Activated B cell treated with CpG ODN at 0.5 μM for 24 hours (primary cell): ENCODE measurements at regions not wholly inside any gene's neighbourhood (a gene's known extent, or its start where the extent isn't known, plus 50 kb on each side); places are given as distances from the start of the nearest gene placed in this dataset.

Experiments
- ATAC-seq: fragments of 200-7000 bp; cut with Tn5 transposase; one replicate; pipeline ENCODE4 v1.10.0; 2021; ENCODE audit warnings: low read depth, mild to moderate bottlenecking, moderate library complexity
- CTCF ChIA-PET: fragments of 350-600 bp; sonication (Branson Sonifier 250); formaldehyde crosslinking; loops from one replicate; lab custom pipeline; 2021; ENCODE audit warnings: antibody characterized with exemption; lab: Charles Lee
- POLR2A ChIA-PET: fragments of 350-600 bp; sonication (Branson Sonifier 250); formaldehyde crosslinking; loops from one replicate; lab custom pipeline; 2021; ENCODE audit warnings: antibody characterized with exemption; lab: Charles Lee
- DNase-seq: peaks from one replicate; pipeline ENCODE4 v3.0.0; 2022
- H3K27ac Mint-ChIP-seq: one replicate; pipeline ENCODE4 v1.8.0; 2020; ENCODE audit warnings: mixed read lengths
- H3K27me3 Mint-ChIP-seq: one replicate; pipeline ENCODE4 v1.8.0; 2021; ENCODE audit warnings: mixed read lengths
- H3K36me3 Mint-ChIP-seq: one replicate; pipeline ENCODE4 v1.8.0; 2021; ENCODE audit warnings: low read depth, mixed read lengths
- H3K4me1 Mint-ChIP-seq: one replicate; pipeline ENCODE4 v1.8.0; 2021; ENCODE audit warnings: mixed read lengths
- H3K4me3 Mint-ChIP-seq: one replicate; pipeline ENCODE4 v1.8.0; 2020; ENCODE audit warnings: mild to moderate bottlenecking, mixed read lengths
- H3K9me3 Mint-ChIP-seq: one replicate; pipeline ENCODE4 v1.8.0; 2020; ENCODE audit warnings: mixed read lengths
- intact Hi-C: fragments of 100-400 bp; cut with micrococcal nuclease; formaldehyde crosslinking; loops from one replicate; pipeline ENCODE4 v1.15.1; 2024
- TF ChIP-seq, protein P1 (sequence below): fragments of 200-600 bp; IDR thresholded peaks from one replicate; pipeline ENCODE4 v1.8.0; 2022; ENCODE audit warnings: antibody characterized with exemption, mild to moderate bottlenecking

DNA sequence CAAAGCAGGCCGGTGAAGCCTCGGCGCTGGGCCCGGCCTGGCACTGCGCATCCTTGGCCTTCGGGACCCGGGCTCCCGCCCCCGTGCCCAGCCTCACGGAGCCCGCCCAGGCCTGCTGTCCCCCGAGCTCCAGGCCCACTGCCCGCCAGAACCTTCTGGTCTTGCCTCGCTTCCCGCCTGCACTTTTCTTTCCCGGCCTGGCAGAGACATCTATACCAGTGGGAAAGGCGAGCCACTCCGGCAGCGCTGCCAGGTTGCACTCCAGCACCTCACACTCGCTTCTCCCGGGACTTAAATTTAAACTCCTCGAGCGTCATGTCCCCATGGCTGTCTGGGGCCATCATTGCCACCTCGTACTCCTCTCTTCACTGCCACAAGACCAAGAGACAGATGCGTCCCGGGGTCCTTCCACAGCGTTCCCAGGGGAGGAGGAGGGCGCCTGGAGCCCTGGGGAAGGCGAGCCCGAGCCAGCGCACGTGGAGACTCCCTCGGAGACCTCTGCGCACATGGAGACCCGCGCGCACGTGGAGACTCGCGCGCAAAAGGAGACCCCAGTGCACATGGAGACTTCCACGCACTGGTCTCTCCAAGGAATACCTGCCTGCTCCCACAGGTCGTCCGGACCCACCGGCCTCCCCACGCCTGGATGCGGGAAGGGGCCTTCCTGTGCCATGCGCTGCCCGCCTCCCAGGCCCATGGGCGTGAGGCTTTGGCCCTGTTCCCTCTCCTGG lies 253.1 kb upstream of the SALL3 start:
- ATAC-seq, result no peak
- no peak overlapping the region for H3K4me3 Mint-ChIP-seq
- intact Hi-C loops, result no loop called here
- ChIA-PET CTCF (no interaction called here), POLR2A (no interaction called here)
- TF ChIP-seq, protein P1, sequence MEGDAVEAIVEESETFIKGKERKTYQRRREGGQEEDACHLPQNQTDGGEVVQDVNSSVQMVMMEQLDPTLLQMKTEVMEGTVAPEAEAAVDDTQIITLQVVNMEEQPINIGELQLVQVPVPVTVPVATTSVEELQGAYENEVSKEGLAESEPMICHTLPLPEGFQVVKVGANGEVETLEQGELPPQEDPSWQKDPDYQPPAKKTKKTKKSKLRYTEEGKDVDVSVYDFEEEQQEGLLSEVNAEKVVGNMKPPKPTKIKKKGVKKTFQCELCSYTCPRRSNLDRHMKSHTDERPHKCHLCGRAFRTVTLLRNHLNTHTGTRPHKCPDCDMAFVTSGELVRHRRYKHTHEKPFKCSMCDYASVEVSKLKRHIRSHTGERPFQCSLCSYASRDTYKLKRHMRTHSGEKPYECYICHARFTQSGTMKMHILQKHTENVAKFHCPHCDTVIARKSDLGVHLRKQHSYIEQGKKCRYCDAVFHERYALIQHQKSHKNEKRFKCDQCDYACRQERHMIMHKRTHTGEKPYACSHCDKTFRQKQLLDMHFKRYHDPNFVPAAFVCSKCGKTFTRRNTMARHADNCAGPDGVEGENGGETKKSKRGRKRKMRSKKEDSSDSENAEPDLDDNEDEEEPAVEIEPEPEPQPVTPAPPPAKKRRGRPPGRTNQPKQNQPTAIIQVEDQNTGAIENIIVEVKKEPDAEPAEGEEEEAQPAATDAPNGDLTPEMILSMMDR, result no peak
- H3K36me3 Mint-ChIP-seq, result no peaks in the 10 kb centered on the region
- no peaks in the 10 kb centered on the region for H3K9me3 Mint-ChIP-seq
- no peaks in the 10 kb centered on the region for H3K4me1 Mint-ChIP-seq
- H3K27ac Mint-ChIP-seq, result no peak overlapping the region
- DNase-seq, result no peak
- peaks cover 3% of the 10 kb centered on the region for H3K27me3 Mint-ChIP-seq

DNA sequence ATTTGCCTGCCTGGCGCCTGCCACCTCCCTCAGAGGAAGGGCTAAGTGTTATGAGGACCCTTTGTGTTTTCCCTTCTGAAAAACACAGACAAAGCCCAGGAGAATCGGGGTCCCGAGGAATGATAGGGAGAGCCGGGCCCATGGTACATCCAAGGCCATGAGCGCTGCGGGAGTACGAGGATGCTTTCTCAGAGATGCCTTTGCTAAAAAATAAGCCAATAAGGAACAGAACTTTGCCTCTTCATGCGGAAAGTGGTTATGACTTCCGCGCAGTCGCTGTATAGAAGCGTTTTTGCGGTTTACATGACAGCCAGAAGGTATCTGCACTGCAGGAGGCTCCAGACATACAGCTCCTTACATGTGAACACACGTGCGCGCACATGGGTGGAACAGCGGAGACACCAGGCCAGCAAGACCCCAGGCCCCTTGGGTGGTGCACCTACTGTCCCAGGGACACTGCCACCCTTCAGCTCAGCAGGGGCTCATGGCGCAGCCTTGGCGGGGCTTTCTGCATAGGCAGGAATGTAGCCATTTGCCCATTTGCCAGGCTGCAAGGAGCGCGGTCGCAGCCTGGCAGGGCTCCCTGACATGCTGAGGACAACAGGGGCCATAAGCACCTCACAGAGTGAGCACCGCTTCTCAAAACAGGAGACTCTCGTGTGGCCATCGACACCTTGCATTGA lies 252.4 kb upstream of the SALL3 start:
- Mint-ChIP-seq H3K27me3 (no peaks in the 10 kb centered on the region), H3K9me3 (no peaks in the 10 kb centered on the region), H3K4me3 (no peak overlapping the region), H3K4me1 (no peaks in the 10 kb centered on the region), H3K27ac (no peak overlapping the region), H3K36me3 (no peaks in the 10 kb centered on the region)
- ChIA-PET CTCF (no interaction called here), POLR2A (no interaction called here)
- ATAC-seq (no peak), DNase-seq (no peak)
- intact Hi-C loops, result no loop called here
- TF ChIP-seq, protein P1, result no peak

DNA sequence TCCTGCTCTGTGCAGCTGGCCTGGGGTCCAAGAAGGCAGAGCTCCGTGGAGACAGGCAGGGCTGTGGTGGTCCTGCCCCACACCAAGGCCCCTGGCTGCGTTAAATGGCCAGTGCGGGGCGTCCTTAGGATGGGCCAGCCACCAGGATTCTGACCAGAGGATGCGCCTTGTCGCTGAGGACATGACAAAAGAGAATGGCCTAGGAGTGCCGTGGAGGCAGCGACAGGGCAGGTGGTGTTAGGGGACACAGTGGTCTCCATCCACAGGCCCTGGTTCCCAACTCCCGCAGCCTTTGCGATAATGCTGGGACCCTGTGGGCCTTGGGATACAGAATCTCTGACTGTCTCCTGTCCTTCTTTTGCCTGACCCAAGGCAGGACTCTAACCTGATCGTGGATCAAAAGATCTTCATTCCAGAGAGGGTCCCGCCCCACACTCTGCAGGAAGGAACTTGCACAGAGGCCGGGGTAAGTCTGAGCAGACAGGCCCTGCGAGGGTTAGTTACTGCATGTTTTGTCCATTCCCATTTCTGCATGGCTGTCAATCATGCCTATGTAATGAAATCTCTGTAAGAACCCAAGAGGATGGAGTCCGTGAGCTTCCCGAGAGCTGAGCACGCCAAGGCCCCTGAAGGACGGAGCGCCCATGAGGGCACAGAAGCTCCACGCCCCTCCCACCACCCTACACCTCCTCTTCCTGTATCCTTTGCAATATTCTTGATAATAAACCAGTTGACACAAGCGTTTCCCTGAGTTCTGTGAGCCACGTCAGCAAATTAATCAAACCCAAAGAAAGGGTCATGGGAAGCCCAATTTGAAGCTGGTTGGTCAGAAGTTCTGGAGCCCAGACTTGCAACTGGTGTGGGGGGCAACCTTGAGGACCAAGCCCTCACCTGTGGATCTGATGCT lies 251.5 kb upstream of the SALL3 start:
- DNase-seq (no peak), ATAC-seq (no peak)
- H3K36me3 Mint-ChIP-seq, result no peaks in the 10 kb centered on the region
- H3K27me3 Mint-ChIP-seq, result no peaks in the 10 kb centered on the region
- intact Hi-C loops, result no loop called here
- ChIA-PET POLR2A (no interaction called here), CTCF (no interaction called here)
- H3K4me3 Mint-ChIP-seq, result no peak overlapping the region
- H3K4me1 Mint-ChIP-seq, result no peaks in the 10 kb centered on the region
- no peaks in the 10 kb centered on the region for H3K9me3 Mint-ChIP-seq
- TF ChIP-seq, protein P1, result no peak
- no peak overlapping the region for H3K27ac Mint-ChIP-seq

DNA sequence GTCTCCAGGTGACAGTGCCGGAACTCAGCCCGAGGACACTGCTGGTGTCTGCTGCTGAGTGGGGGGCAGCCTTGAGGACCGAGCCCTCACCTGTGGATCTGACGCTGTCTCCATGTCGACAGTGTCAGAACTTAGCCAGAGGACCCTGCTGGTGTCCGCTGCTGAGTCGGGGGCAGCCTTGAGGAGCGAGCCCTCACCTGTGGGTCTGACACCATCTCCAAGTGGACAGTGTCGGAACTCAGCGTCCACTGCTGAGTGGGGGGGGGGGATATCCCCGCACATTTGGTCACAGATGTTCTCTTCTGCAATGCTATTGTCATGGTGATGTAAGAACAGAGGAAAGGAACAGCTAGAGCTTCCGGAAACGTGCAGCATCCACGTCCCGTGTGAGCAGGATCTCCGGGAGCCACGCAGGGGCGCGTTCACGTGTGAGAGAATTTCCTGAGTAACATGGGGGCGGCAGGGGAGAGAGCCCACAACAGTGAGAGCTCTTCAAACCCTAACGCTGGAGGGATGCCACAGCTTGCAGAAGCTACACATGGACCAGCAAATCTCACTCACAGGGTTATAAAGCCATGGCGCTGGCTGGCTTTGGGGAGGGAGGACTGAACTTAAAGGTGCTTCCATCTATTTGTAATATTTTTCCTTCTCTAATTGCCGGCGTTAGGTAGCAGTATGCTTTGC lies 250.7 kb upstream of the SALL3 start:
- Mint-ChIP-seq H3K27me3 (no peaks in the 10 kb centered on the region), H3K36me3 (no peaks in the 10 kb centered on the region), H3K27ac (no peak overlapping the region), H3K4me3 (no peak overlapping the region), H3K4me1 (no peaks in the 10 kb centered on the region), H3K9me3 (no peaks in the 10 kb centered on the region)
- POLR2A ChIA-PET, result no interaction called here
- TF ChIP-seq, protein P1, result no peak
- ATAC-seq (no peak), DNase-seq (no peak)
- intact Hi-C loops, result no loop called here
- CTCF ChIA-PET, result no interaction called here
